GM12878 (cell line): ENCODE measurements at regions not wholly inside any gene's neighbourhood (a gene's known extent, or its start where the extent isn't known, plus 50 kb on each side); places are given as distances from the start of the nearest gene placed in this dataset.

Experiments
- ATAC-seq: fragments of 200-7000 bp; cut with Tn5 transposase; 3 replicates; pipeline ENCODE4 v1.9.1; 2020; ENCODE audit warnings: mild to moderate bottlenecking, moderate library complexity
- BruUV-seq: library from RNA; stranded (reverse); fragments of 400-500 nt; replicated peaks from 2 replicates; lab custom pipeline; 2021; lab: Mats Ljungman, UMichigan
- CTCF ChIA-PET: fragments of 300-600 bp; sonication (Branson Sonifier 250); formaldehyde crosslinking; extraction: SDS; loops from one replicate; lab custom pipeline; 2021; ENCODE audit warnings: inconsistent platforms; lab: Yijun Ruan, JAX
- POLR2A ChIA-PET: fragments of 350-600 bp; formaldehyde crosslinking; extraction: SDS; loops from one replicate; lab custom pipeline; 2021; ENCODE audit warnings: inconsistent platforms; lab: Charles Lee
- RAD21 ChIA-PET: fragments of 300-600 bp; sonication (Branson Sonifier 250); formaldehyde crosslinking; loops from one replicate; lab custom pipeline; 2023; ENCODE audit warnings: antibody characterized with exemption; ENCODE audit not compliant: unreplicated experiment; lab: Charles Lee
- SMC1A ChIA-PET: fragments of 300-600 bp; sonication (Branson Sonifier 250); formaldehyde crosslinking; loops from one replicate; lab custom pipeline; 2023; ENCODE audit not compliant: unreplicated experiment, uncharacterized antibody; lab: Charles Lee
- DNase-seq: peaks from one replicate; pipeline ENCODE4 v3.0.0-alpha.2; 2011; ENCODE audit warnings: low read depth, low spot score
- FAIRE-seq: peaks from 3 replicates; lab custom pipeline; 2011; peaks lifted over from hg19 to GRCh38; lab: Jason Lieb, UNC
- H2AFZ ChIP-seq: 2 replicates; pipeline ENCODE4 v1.6.0; 2011; ENCODE audit warnings: low read depth, low read length, control low read depth; ENCODE audit not compliant: control insufficient read depth
- H3K27ac ChIP-seq: 2 replicates; pipeline ENCODE4 v1.5.1; 2011; ENCODE audit warnings: control low read depth; ENCODE audit not compliant: control insufficient read depth, insufficient read depth
- H3K27me3 ChIP-seq, 2 experiments: replicated peaks in 1 of 2; 2 replicates each; pipeline versions ENCODE4 v1.6.0 to v1.6.1; 2011; ENCODE audit warnings: low read length in 1 of 2; ENCODE audit not compliant: control insufficient read depth in 2 of 2, insufficient read depth in 2 of 2
- H3K36me3 ChIP-seq, 2 experiments: 2 replicates each; pipeline ENCODE4 v1.5.1; 2011; ENCODE audit warnings: low read length in 1 of 2; ENCODE audit not compliant: control insufficient read depth in 2 of 2, insufficient read depth in 2 of 2
- H3K4me1 ChIP-seq: 2 replicates; pipeline ENCODE4 v1.6.1; 2011; ENCODE audit warnings: mild to moderate bottlenecking, low read length, moderate library complexity, mixed read lengths; ENCODE audit not compliant: control insufficient read depth, insufficient read depth
- H3K4me2 ChIP-seq: 2 replicates; pipeline ENCODE4 v1.6.0; 2011; ENCODE audit warnings: control low read depth; ENCODE audit not compliant: control insufficient read depth, insufficient read depth
- H3K4me3 ChIP-seq: fragments of 200-600 bp; sonication (generic); 2 replicates; pipeline ENCODE4 v1.5.1; 2016
- H3K79me2 ChIP-seq: 2 replicates; pipeline ENCODE4 v1.6.0; 2011; ENCODE audit warnings: low read length; ENCODE audit not compliant: control insufficient read depth, insufficient read depth
- H3K9ac ChIP-seq: 2 replicates; pipeline ENCODE4 v1.8.0; 2011; ENCODE audit warnings: low read length, control low read depth, mixed read lengths; ENCODE audit not compliant: control insufficient read depth, insufficient read depth
- H3K9me3 ChIP-seq: replicated peaks from 3 replicates; pipeline ENCODE4 v1.5.1; 2011; ENCODE audit warnings: mild to moderate bottlenecking, low read length; ENCODE audit not compliant: control insufficient read depth, insufficient read depth
- H4K20me1 ChIP-seq: 2 replicates; pipeline ENCODE4 v1.6.0; 2011; ENCODE audit not compliant: control insufficient read depth, insufficient read depth
- HDAC2 ChIP-seq: fragments of 200-600 bp; sonication (generic); IDR thresholded peaks from 2 replicates; pipeline ENCODE4 v1.6.1; 2017
- HDAC6 ChIP-seq: fragments of 200-600 bp; sonication (generic); IDR thresholded peaks from one replicate; pipeline ENCODE4 v1.8.0; 2017; ENCODE audit warnings: antibody characterized with exemption; ENCODE audit not compliant: unreplicated experiment
- JUND ChIP-seq: IDR thresholded peaks from 2 replicates; pipeline ENCODE4 v1.6.1; 2012; ENCODE audit warnings: low read depth, mild to moderate bottlenecking, low read length, improper control_type of control experiment, moderate library complexity
- MTA2 ChIP-seq: fragments of 450-650 bp; IDR thresholded peaks from 2 replicates; pipeline ENCODE4 v1.6.1; 2016; ENCODE audit warnings: low read depth, mild to moderate bottlenecking, moderate library complexity
- NFYB ChIP-seq: IDR thresholded peaks from 2 replicates; pipeline ENCODE4 v1.6.1; 2011; ENCODE audit warnings: low read depth, mild to moderate bottlenecking, low read length, improper control_type of control experiment, moderate library complexity; ENCODE audit not compliant: insufficient read depth
- NR2C1 ChIP-seq: fragments of 450-650 bp; IDR thresholded peaks from 2 replicates; pipeline ENCODE4 v1.6.1; 2017; ENCODE audit warnings: antibody characterized with exemption, mild to moderate bottlenecking, moderate library complexity
- PAX5 ChIP-seq: IDR thresholded peaks from 2 replicates; pipeline ENCODE4 v1.6.1; 2011; ENCODE audit warnings: low read depth, low read length, borderline replicate concordance
- RAD51 ChIP-seq: fragments of 450-650 bp; IDR thresholded peaks from 2 replicates; pipeline ENCODE4 v1.6.1; 2016; ENCODE audit warnings: moderate library complexity, mild to moderate bottlenecking, inconsistent platforms
- SIN3A ChIP-seq: IDR thresholded peaks from 2 replicates; pipeline ENCODE4 v1.6.1; 2012; ENCODE audit warnings: low read depth, low read length, improper control_type of control experiment
- SREBF2 ChIP-seq: IDR thresholded peaks from 2 replicates; pipeline ENCODE4 v1.6.1; 2012; ENCODE audit warnings: mild to moderate bottlenecking, low read length
- WGBS: methylation state at CpG from one replicate; pipeline ENCODE4 v1.1.6; 2016; ENCODE audit warnings: low lambda C conversion rate; ENCODE audit not compliant: insufficient replicate concordance, insufficient coverage; ENCODE audit errors: missing lambda C conversion rate; 5-methylcytosine and 5-hydroxymethylcytosine counted together
- in situ Hi-C: fragments of 300-500 bp; cut with MboI; formaldehyde crosslinking; loops from 9 replicates; pipeline ENCODE4 v1.14.3; 2018; ENCODE audit warnings: mixed read lengths
- intact Hi-C: fragments of 100-400 bp; cut with micrococcal nuclease; formaldehyde crosslinking; loops from one replicate; pipeline ENCODE4 v1.14.2; 2022; ENCODE audit not compliant: unreplicated experiment
- TF ChIP-seq, protein P1 (sequence below): IDR thresholded peaks from 2 replicates; pipeline ENCODE4 v1.6.1; 2011; ENCODE audit warnings: borderline replicate concordance, low read depth, mild to moderate bottlenecking, moderate library complexity, mixed read lengths, low read length; ENCODE audit not compliant: insufficient read depth; ENCODE audit errors: extremely low read length
- TF ChIP-seq, protein P2 (sequence below): fragments of 150-350 bp; IDR thresholded peaks from 2 replicates; pipeline ENCODE4 v1.6.1; 2016; ENCODE audit warnings: low read depth, low read length
- TF ChIP-seq, protein P3 (sequence below): IDR thresholded peaks from 2 replicates; pipeline ENCODE4 v1.6.1; 2012; ENCODE audit warnings: low read depth, low read length, improper control_type of control experiment
- TF ChIP-seq, protein P4 (sequence below): fragments of 450-650 bp; IDR thresholded peaks from 2 replicates; pipeline ENCODE4 v1.6.1; 2018; ENCODE audit warnings: mild to moderate bottlenecking, low read depth, moderate library complexity; ENCODE audit not compliant: partially characterized antibody

DNA sequence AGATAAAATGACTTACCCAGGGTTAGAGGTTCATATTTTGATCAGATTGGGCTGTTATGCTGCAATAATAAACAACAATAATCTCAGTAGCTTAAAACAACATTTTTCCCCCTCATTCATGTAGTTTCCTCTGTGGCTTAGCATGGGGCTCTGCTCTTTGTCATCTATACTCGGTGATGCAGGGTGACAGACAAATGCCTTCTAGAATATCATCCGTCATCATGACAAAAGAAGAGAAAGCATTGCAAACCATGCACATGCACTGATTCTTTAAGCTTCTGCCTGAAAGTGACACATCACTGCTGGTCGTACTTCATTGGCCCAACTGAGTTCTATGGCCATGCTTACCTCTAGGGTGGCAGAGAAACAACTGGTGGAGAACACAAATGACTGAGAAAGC lies 58.8 kb upstream of the MAMDC2 start (continued):
- TF ChIP-seq, protein P1, sequence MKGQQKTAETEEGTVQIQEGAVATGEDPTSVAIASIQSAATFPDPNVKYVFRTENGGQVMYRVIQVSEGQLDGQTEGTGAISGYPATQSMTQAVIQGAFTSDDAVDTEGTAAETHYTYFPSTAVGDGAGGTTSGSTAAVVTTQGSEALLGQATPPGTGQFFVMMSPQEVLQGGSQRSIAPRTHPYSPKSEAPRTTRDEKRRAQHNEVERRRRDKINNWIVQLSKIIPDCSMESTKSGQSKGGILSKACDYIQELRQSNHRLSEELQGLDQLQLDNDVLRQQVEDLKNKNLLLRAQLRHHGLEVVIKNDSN = no peak
- TF ChIP-seq SIN3A = no peak
- TF ChIP-seq JUND = no peak

DNA sequence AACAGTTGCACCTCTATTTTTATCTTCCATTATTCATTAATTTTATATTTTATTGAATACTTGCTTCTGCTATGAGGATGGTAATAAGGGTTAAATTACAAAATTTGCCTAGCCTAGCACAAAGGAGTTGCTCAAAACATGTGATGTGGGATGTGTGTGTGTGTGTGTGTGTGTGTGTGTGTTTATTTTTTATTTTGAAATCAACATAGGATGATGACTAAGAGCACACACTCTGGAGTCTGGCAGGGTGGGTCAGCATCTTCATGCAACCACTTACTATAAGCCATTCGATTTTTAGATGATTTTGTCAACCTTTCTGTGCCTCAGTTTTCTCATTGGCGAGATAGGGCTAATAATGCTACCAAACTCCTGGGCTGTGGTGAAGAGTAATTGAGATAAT lies 57.7 kb upstream of the MAMDC2 start:
- no TSS peak for BruUV-seq
- Histone ChIP-seq H2AFZ (no peak overlapping the region), H3K4me1 (no peaks in the 10 kb centered on the region), H3K9me3 (no peaks in the 10 kb centered on the region), H3K36me3 (no peaks in the 10 kb centered on the region), H3K79me2 (no peaks in the 10 kb centered on the region), H3K27me3 (no peaks in the 10 kb centered on the region), H3K27ac (no peak overlapping the region), H4K20me1 (no peaks in the 10 kb centered on the region), H3K4me3 (no peak overlapping the region), H3K9ac (no peak overlapping the region), H3K4me2 (no peak overlapping the region)
- ChIA-PET POLR2A (no interaction called here), RAD21 (no interaction called here), CTCF (no interaction called here), SMC1A (no interaction called here)
- no peak for DNase-seq
- TF ChIP-seq SREBF2 = no peak
- TF ChIP-seq, protein P2, sequence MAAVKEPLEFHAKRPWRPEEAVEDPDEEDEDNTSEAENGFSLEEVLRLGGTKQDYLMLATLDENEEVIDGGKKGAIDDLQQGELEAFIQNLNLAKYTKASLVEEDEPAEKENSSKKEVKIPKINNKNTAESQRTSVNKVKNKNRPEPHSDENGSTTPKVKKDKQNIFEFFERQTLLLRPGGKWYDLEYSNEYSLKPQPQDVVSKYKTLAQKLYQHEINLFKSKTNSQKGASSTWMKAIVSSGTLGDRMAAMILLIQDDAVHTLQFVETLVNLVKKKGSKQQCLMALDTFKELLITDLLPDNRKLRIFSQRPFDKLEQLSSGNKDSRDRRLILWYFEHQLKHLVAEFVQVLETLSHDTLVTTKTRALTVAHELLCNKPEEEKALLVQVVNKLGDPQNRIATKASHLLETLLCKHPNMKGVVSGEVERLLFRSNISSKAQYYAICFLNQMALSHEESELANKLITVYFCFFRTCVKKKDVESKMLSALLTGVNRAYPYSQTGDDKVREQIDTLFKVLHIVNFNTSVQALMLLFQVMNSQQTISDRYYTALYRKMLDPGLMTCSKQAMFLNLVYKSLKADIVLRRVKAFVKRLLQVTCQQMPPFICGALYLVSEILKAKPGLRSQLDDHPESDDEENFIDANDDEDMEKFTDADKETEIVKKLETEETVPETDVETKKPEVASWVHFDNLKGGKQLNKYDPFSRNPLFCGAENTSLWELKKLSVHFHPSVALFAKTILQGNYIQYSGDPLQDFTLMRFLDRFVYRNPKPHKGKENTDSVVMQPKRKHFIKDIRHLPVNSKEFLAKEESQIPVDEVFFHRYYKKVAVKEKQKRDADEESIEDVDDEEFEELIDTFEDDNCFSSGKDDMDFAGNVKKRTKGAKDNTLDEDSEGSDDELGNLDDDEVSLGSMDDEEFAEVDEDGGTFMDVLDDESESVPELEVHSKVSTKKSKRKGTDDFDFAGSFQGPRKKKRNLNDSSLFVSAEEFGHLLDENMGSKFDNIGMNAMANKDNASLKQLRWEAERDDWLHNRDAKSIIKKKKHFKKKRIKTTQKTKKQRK = no peak
- TF ChIP-seq, protein P3, sequence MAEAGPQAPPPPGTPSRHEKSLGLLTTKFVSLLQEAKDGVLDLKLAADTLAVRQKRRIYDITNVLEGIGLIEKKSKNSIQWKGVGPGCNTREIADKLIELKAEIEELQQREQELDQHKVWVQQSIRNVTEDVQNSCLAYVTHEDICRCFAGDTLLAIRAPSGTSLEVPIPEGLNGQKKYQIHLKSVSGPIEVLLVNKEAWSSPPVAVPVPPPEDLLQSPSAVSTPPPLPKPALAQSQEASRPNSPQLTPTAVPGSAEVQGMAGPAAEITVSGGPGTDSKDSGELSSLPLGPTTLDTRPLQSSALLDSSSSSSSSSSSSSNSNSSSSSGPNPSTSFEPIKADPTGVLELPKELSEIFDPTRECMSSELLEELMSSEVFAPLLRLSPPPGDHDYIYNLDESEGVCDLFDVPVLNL = no peak
- TF ChIP-seq, protein P4, sequence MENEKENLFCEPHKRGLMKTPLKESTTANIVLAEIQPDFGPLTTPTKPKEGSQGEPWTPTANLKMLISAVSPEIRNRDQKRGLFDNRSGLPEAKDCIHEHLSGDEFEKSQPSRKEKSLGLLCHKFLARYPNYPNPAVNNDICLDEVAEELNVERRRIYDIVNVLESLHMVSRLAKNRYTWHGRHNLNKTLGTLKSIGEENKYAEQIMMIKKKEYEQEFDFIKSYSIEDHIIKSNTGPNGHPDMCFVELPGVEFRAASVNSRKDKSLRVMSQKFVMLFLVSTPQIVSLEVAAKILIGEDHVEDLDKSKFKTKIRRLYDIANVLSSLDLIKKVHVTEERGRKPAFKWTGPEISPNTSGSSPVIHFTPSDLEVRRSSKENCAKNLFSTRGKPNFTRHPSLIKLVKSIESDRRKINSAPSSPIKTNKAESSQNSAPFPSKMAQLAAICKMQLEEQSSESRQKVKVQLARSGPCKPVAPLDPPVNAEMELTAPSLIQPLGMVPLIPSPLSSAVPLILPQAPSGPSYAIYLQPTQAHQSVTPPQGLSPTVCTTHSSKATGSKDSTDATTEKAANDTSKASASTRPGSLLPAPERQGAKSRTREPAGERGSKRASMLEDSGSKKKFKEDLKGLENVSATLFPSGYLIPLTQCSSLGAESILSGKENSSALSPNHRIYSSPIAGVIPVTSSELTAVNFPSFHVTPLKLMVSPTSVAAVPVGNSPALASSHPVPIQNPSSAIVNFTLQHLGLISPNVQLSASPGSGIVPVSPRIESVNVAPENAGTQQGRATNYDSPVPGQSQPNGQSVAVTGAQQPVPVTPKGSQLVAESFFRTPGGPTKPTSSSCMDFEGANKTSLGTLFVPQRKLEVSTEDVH = no peak
- TF ChIP-seq PAX5 = no peak
- no peak for TF ChIP-seq NR2C1
- TF ChIP-seq HDAC6 = no peak
- TF ChIP-seq MTA2 = no peak
- TF ChIP-seq HDAC2 = no peak
- no peak for TF ChIP-seq RAD51
- TF ChIP-seq, protein P1 = no peak
- TF ChIP-seq NFYB = no peak
- ATAC-seq = no peak
- 19% methylated on average over 2 of the region's 2 CpGs for whole genome bisulfite sequencing
- intact Hi-C loops = no loop called here
- no peak for FAIRE-seq
- in situ Hi-C loops = no loop called here
